ENCODE measurements at regions not wholly inside any gene's neighbourhood (a gene's known extent, or its start where the extent isn't known, plus 50 kb on each side); places are given as distances from the start of the nearest gene placed in this dataset.
"Not testable (repeated sequence)": the region's sequence is repeated elsewhere in the genome, so short reads cannot be mapped to it uniquely, and the experiment has no call there.

GRCh38 chr6:2305951-2306350 lies 60.5 kb upstream of the GMDS start:
- 94 to 98% methylated on average over 5 of the region's 5 CpGs for WGBS, 2 experiments
- no peak overlapping the region for H3K27ac ChIP-seq (ENCODE audit: insufficient read depth, low read depth, low read length, poor library complexity, severe bottlenecking)
- no peak overlapping the region for H3K4me3 ChIP-seq (ENCODE audit: insufficient read depth, low read depth, low read length)
- no peaks in the 10 kb centered on the region for H3K4me1 ChIP-seq (ENCODE audit: control insufficient read depth, insufficient read depth, low read length)
- no peaks in the 10 kb centered on the region for H3K27me3 ChIP-seq (ENCODE audit: control insufficient read depth, insufficient read depth, low read length, poor library complexity, severe bottlenecking)
- H3K9me3 ChIP-seq (ENCODE audit: control insufficient read depth, low read length): no peaks in the 10 kb centered on the region
- H3K36me3 ChIP-seq (ENCODE audit: control insufficient read depth, insufficient read depth, low read length): no peaks in the 10 kb centered on the region

GRCh38 chr6:2302482-2302881 lies 57.1 kb upstream of the GMDS start:
- WGBS, 2 experiments: 82 to 93% methylated on average over 2 to 5 of the region's 5 CpGs
- H3K4me1 ChIP-seq (ENCODE audit: control insufficient read depth, insufficient read depth, low read length); H3K27me3 ChIP-seq (ENCODE audit: control insufficient read depth, insufficient read depth, low read length, poor library complexity, severe bottlenecking); H3K9me3 ChIP-seq (ENCODE audit: control insufficient read depth, low read length); H3K4me3 ChIP-seq (ENCODE audit: insufficient read depth, low read depth, low read length); H3K27ac ChIP-seq (ENCODE audit: insufficient read depth, low read depth, low read length, poor library complexity, severe bottlenecking); H3K36me3 ChIP-seq (ENCODE audit: control insufficient read depth, insufficient read depth, low read length): not testable (repeated sequence)

GRCh38 chr6:2296781-2297180 lies 51.4 kb upstream of the GMDS start:
- H3K36me3 ChIP-seq (ENCODE audit: control insufficient read depth, insufficient read depth, low read length): no peaks in the 10 kb centered on the region

More at GRCh38 chr6:2296781-2297180, 51.4 kb upstream of the GMDS start:
- 68 to 80% methylated on average over 2 of the region's 2 CpGs for WGBS, 2 experiments
- no peak overlapping the region for H3K27ac ChIP-seq (ENCODE audit: insufficient read depth, low read depth, low read length, poor library complexity, severe bottlenecking)
- H3K9me3 ChIP-seq (ENCODE audit: control insufficient read depth, low read length): peaks cover 2% of the 10 kb centered on the region
- H3K4me1 ChIP-seq (ENCODE audit: control insufficient read depth, insufficient read depth, low read length): no peaks in the 10 kb centered on the region
- no peak overlapping the region for H3K4me3 ChIP-seq (ENCODE audit: insufficient read depth, low read depth, low read length)
- no peaks in the 10 kb centered on the region for H3K27me3 ChIP-seq (ENCODE audit: control insufficient read depth, insufficient read depth, low read length, poor library complexity, severe bottlenecking)
